ENCODE measurements at regions not wholly inside any gene's neighbourhood (a gene's known extent, or its start where the extent isn't known, plus 50 kb on each side); places are given as distances from the start of the nearest gene placed in this dataset.

DNA sequence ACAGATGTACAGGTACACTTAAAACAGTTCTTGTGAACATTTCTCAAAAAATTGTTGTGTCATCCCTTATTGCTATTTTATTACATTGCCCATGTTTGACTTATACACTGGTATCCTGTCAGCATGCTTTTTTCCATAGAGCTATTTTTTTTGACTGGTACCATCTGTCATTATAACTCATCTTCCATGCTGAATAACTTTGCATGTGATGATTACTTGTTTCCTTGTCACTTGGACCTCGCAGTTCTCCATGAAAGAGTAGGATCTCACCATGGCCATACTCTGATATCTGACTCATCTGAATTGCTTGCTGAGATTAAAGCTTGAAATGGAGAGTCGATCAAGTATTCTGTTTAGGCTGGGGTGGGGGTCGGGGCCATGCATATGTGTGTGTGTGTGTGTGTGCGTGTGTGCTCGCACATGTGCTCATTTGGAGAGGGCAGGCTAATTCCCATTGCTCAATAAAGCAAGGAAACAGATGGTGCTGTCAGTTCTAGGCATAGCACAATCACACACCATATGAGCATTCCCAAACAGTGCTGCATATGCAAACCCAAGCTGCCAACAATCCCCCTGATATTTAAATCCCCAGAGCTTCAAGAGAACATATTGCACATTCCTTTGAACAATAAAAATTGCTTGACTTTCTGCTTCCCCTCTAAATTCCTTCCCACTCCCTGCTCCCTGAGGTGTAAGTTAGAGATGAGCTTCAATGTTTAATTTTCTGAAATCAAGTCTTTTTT is 62.9 kb downstream of the NHLRC3 start:
- no peak for DNase-seq

DNA sequence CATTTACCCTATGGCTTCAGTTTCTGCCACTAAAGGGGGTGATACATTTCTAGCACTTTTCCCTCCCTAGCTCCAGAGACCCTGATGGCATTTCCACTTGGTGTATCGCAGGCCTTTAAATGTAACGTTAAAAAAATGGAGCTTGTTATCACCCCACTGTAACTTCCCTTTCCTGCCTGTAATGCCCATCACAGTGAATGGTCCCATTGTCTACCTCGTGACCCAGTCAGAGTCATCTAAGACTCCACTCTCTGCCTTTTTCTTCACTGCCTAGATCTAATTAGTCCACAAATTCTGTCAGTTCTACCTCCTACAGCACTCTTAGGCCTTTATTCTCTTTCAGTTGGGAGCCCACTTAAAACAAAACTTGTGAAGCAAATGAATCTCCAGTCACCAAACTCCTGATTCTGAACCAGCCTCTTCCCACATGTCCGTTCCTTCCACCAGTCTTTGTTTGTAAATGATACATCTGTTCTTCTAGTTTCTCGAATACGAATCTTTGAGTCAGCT is 64.8 kb downstream of the NHLRC3 start:
- peak; percentile 56 for DNase-seq

DNA sequence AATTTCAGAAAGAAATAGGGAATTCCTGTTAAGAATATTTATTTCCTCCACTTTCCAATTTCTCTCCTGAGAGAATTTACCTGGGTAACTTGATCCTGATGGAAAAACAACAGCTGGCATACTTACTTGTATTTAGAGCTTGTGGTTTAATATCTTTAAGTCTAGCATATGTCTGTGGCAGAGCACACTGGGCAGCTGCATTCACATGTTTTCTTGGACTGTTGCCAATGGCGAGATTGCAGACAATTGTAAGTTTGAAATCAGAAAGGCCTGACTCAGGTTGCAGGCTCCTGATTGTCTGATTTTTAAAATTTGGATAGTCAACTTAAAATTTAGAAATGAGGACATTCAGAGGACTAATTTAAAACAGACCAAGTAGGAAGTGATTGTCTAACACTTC is 66.9 kb downstream of the NHLRC3 start:
- DNase-seq = peak; percentile 17

DNA sequence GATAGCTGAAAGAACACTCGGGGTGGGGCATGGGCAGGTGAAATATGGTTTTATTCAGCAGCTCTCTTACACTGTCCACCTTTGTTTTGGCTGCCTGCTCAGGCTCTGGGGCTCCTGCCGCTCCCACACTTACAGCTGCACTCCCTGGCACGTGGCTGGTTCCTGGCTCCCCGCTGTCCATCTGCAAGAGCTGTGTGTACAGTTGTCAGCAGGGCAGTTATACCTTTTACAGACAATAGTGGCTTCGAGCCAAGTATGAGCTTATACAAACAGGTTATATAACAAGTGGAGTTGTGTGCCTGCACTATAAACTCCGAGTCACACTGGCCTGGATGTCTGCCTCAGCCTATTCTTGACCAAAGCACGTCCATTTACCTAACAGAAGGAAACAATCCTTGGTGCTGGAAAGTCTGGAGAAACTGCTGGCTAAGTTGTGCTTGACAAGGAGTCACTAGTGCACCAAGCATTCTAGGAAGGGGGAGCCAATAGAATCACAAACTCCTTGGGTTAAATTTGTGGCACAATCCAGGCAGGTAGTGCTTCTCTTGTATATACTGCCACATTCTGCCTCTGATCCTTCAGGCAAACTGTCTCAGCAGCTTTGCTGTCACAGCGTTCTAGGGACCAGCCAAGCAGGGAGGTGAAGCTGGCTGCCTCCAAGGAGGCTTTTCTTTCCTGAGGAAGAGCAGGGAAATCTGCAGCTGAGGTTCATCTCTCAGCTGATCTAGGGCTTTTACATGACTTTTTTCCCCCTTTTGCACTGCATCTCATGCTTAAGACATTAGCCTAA is 68.2 kb downstream of the NHLRC3 start:
- DNase-seq = no peak

DNA sequence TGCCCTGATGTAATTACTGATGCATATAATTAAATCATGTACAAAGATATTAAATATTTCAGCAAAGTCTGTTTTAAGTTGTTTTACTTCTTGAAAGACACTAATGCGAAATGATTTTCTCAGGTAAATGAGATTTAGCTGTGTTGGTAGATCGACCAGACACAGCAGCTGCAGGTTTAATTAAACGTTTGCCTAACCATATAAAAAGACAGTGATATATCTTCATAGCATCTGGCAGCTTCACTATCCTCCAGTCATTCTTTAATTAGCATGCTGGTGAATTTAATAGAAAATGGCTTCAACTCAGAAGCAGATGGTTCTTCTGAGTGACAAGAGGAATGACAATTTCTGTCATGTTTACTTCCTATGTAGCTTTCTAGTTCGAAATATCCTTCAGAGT is 69.3 kb downstream of the NHLRC3 start:
- no peak for DNase-seq

DNA sequence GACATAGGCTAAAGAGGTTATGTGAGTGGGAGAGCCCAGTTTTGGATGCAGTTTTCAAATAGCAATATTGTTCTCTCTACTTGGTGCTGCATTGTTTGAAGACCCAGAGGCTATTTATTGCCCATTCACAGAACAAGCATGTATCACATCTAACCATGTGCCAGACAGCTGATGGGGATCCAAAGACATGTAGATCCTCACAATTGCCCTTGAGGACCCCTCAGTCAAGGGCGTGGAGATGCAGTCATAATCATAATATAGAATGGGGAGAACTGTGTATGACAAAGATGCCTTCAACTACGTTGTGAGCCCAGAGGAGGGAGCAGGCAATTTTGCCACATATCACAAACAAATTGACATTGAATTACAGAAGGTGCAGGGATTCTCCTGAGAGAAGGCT is 70.5 kb downstream of the NHLRC3 start:
- no peak for DNase-seq

DNA sequence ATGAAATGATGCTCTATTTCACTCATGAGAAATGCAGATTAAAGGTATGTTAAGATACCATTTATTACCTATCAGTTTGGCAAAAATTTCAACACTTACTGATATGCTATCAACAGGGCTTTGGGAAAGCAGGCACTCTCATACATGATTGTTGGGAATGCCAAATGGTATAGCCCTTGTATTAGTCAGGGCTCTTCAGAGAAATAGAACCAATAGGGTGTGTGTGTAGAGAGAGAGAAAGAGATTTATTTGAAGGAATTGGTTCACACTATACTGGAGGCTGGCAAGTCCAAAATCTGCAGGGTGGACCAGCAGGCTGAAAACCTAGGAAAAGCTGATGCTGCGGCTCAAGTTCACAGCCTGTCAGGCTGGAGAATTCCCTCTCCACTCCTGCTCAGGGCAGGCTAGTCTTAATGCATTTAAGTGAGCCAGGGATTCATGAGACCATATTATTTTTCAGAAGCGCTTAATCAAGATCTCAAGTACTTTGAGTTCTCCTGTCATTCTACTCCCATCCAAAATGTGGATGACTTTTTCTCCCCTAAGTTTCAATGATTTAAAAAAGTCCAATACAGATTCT is 72.4 kb downstream of the NHLRC3 start:
- no peak for DNase-seq

DNA sequence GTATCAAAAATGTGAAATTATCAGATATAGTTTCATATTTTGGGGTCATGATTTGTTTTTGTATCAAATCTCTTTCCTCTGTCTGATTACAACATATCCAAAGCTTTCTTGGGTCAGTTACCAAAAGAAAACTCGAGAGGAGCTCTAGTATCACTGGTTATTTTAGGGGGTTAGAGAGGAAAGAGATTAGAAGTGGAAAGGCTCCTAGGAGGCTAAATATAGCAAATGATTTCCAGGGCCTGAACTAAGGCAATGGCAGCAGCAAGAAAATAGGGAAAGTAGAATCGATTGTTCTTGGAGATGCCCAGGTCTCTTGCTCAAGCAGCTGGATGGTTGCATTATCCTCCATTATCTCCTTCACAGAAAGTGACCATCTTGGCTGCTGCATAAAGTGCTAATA is 72.9 kb downstream of the NHLRC3 start:
- no peak for DNase-seq

DNA sequence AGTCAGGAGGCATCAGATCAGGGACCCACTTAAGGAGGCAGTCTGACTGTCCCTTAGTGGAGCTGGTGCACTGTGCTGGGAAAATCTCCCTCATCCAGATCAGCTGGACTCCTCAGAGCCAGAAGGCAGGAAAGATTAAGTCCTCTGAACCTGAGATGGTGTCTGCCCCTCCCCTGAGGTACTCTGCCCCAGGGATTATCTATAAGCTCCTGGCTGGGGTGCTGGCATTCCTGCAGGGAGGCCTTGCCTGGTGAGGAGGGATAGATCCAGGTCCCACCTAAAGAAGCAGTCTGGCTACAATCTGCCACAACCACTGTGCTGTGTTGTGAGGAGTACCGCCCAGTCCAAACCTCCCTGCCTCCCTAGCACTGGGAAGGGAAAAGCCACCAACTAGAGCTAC is 81.2 kb downstream of the NHLRC3 start:
- no peak for DNase-seq

DNA sequence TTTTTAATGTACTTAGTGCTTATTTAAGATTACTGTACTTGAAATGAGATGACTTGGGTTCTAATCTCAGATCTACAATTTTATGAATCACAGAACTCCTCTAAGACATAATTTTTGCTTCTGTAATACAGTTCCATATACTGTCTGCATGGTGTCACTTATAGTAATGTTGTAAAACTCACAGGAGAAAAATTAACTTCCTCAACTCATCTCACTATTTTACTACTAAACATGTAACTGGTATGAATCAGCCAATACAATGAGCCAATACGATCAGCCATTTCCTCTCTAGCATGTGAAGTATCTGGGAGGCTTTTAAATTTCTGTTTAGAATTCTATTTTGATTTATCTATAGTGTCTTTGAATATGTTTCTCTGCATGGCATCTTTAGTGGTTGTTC is 85.3 kb downstream of the NHLRC3 start:
- DNase-seq = no peak

DNA sequence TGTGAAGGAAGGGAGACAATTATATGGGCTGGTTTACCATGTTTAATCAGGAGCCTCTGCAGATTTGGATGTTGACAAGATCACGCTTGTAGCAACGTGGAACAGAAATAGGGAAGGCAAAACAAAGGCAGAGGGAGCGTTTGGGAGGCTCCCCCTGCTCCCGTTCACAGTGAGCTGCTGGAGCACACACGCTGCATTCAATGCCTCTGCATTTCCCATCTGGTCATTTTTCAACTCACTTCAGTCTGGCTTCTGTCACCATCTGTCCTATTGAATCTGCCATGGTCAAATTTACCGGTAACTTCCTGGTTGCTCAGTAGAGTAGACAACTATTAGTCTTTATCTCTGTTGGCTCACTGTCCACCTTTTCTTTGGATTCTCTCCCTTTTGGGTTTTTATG is 91.0 kb downstream of the NHLRC3 start:
- no peak for DNase-seq

DNA sequence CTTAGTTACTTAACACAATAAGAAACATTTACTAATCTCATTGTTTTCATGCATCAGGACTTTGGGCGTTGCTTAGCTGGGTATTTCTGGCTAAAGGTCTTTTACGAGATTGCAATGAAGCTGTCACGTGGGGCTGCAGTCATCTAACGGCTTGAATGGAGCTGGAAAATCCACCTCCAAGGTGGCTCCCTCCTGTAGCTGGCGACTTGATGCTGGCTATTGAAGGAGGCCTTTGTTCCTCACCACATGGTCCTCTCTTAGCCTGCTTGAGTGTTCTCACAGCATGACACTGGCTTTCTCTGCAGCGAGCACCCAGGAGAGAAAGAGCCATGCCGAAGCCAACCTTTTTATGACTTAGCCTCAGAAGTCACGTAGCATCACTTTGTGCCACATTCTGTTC is 92.0 kb downstream of the NHLRC3 start:
- DNase-seq = no peak

DNA sequence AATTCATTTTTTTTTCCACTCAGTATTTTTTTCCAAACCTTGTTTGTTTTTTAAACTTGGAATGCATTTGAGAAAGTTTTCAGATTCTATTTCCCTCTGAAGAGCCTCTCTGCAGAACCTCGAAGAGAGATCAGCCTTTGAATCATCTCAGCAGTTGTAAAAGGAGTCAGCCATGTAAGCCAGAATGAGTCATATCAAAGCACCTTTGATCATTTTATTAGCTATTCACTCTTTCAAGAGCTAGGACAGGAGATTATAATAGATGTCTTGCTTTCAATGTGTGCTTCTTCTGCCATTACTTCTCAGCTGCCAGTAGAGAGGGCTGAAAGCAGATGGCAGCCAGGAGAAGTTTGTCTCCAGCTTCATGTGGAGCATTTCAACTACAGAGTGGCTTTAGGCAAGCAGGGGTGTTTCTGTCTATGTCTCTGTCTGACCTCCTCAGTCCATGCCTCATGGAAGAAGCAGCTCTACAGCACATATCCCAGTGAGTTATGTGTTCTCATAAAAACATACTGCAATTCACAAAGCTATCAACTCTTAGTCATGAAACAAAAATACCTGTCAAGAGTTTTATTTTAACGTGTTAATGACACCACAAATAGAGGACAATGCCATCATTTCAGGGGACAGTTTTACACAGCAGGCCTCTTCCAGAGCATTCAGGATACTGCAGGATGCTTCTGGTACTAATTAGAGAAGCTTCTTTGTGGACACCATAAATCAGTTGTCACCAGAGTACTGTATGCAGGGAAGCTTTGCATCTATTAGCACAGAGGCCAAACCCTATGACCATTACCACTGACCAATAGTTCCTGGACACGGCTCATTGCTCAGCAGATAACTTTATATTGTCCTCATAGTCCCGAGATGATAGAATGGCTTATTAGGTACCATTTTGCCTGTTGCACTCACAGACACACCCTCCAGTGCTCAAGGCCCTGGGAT is 94.3 kb downstream of the NHLRC3 start:
- DNase-seq = no peak

DNA sequence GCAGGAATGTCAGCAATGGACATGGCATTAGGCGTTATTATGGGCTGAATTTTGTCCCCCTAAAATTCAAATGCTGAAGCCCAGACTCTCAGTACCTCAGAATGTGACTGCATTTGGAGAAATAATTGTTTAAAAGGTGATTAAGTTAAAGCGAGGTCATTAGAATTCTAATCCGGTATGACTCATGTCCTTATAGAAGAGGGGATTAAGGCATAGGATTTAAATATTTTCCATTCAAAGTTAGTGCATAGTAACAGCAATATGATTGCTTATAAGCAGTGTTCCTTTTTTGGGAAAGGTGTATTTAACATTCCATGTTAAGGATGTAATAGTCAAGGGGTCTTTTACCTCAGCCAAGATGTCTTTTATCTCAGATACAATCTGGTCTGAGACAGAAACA is 95.5 kb downstream of the NHLRC3 start:
- no peak for DNase-seq

DNA sequence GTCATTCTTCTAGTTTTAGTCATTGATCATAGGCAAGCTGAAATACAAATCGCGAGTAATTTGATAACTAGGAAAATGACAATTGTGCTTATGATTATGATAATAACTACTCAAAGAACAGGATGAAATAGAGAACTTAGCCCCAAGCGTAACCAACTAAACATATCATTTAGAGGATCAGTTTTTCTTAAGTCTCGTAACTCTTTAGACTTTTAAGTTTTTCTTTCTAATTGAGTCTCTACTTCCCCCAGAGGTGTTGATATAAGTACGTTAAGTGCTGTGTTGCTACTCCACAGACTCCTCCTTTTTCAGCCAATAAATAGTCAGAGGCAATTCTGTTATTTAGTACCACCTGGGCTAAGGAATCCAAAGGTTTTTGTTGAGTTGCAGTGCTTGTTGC is 96.3 kb downstream of the NHLRC3 start:
- DNase-seq = no peak

DNA sequence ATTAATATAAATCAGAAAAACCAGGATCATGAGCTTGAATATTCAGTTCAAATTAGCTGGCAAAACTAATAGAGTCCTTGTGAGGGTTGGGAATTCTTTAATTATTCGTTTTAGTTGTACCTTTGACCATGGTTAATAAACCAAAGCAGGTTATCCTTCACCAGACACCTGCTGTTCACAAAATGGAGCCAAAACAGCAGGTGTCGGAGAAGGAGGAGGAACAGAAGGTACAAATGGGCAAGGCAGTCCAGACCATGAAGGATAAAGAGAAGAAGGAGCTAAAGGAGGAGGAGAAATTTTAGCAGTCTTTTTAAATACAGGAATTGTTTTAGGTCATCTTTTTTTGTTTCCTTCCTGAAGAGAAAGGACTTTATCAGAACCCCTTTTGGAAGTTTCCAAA is 106.1 kb downstream of the NHLRC3 start:
- no peak for DNase-seq

DNA sequence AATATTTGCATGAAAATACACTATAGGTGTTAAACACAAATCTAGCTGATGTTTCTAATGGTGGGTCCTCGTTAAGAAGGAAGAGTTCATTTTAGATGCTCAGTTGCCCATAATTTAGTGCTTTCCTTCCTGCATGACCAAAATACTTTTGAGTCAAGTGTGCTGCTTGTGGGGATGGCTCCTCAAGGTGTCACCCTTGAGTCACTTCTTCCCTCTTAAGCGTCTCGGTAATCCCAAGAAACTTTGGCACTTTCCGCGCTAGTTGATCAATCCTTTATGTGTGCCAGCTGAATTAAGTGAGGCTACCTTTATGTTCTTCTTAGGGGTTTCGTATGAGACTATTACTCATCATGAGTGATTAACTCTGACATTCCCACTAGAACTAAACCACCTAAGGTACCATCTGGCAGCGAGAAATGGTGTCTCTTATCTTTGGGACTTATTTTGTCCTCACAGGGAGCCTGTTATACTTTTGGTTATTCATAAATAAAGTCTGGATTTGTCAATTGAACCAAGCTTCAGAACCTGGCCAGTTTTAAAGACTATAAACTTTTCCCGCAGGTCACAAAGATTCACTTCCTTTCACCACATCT is 106.8 kb downstream of the NHLRC3 start:
- peak; percentile 77 for DNase-seq

DNA sequence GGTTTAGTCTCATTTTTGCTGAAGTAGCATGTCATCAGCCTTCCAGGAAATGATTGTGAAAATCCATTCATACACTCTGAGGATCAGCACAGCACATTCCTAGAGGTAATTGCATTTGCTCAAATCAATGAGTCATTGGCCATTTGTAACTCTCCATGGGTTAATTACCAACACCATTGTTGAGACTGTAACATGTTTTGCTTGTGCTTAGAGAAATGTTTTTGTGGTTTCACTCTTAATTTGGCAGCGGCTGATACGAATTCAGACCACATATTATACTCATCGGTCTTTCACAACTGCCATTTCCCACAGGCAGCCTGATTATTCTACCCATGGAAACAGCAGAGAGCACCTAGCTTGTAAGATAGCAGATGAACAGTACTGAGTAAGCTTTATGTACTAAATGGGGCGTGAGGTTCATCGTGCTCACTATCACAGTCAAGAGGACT is 110.3 kb downstream of the NHLRC3 start:
- no peak for DNase-seq

DNA sequence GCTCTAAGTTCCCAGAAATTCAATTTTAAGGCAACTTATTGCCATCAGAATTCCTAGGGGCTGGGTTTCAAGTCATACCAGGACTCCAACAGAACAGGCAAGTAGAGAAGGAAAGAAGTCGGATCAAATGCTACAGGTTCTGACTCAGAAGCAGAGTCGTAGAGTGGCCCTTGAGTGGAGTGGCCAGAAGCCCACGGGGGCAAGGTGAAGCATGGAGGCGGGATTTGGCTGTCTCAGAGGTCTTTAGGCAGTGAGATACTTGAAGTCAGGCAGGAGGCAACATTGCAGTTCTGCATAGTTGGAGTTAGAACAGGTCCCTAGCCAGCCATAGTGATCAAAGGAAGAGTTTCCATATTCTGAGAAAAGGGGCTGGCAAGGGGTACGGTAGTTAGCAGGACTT is 111.6 kb downstream of the NHLRC3 start:
- DNase-seq = no peak

DNA sequence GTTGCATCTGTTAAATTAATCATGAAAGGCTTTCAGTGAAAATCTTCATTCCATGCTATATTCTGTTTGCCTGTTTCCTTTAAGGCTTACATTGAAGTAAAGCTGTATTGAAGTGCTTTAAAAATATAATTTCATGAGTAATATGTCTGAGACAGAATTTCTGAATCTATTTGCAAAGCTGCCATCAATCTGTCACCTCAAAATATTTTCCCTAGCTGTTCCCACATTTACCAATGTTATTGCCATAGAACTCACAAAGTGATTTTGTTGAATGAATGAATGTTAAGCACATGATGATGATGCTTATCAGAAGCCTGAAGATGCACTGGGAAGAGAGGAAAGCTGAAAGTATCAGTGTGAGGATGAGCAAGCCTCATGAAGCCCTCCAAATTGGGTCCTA is 115.8 kb downstream of the NHLRC3 start:
- DNase-seq = no peak

DNA sequence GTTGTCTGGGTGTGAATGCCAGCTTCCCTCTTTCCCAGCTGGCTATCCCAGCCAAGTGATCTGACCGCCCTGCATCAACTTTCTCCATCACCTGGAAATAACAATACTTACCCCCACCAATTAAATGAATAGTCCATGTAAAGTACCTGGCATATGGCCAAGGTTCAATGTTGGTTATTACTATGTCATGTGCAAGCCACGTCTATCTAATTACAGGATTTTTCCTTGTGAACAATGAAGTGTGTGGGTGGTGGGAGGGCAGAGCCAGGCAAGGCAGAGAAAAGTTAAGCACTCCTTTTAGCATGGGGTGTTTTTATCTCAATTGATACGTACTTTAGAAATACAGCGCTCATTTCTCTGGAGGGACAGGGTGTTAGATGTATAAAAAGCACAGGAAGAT is 121.1 kb downstream of the NHLRC3 start:
- no peak for DNase-seq

DNA sequence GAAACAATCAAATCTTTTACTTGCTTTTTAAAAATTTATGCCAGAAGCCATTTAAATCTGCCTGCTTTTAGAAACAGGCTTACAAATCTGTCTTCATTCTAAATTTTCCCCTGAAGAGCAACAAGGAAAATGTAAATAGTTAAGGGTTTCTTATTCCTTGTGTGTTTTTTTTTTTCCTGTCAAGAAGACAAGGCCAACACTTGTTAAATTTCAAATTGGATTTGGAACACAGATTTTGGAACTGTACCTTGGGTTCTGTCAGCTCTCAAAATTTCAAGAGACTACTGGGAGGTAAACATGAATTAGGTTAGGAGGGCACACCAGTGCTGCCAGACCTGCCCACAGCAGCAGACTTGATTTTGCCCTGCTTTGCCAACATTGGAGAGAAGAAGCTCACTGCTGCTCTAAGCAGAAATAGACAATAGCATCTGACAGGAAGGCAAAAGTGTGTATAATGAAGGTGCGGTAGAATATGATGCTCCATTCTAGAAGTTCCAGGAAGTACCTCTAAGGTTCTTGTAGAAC is 121.7 kb downstream of the NHLRC3 start:
- no peak for DNase-seq

All from midbrain (tissue), 1 donor.